Body of pancreas (tissue), 4 donors: ENCODE measurements at regions not wholly inside any gene's neighbourhood (a gene's known extent, or its start where the extent isn't known, plus 50 kb on each side); places are given as distances from the start of the nearest gene placed in this dataset.

Experiments
- CTCF ChIP-seq, 7 experiments: fragments of 450-650 bp in 4 of 7; fragments of 200-600 bp in 3 of 7; sonication (generic) in 3 of 7; IDR thresholded peaks; one replicate each; pipeline ENCODE4 v1.5.1; 2016 to 2019; ENCODE audit warnings: antibody characterized with exemption in 7 of 7
- POLR2A ChIP-seq, 3 donors: fragments of 450-650 bp; IDR thresholded peaks; one replicate each; pipeline ENCODE4 v1.6.1; 2016; ENCODE audit warnings: antibody characterized with exemption in 3 of 3, mild to moderate bottlenecking in 2 of 3

- no peak for TF ChIP-seq CTCF (IDR thresholded peaks at IDR 0.05)
- TF ChIP-seq POLR2A (IDR thresholded peaks at IDR 0.05) = no peak
These were observed 422.5 kb downstream of the GADD45G start for GRCh38 chr9:90027296-90027790.
